Cardiac fibroblast (primary cell): ENCODE measurements at regions not wholly inside any gene's neighbourhood (a gene's known extent, or its start where the extent isn't known, plus 50 kb on each side); places are given as distances from the start of the nearest gene placed in this dataset.

Experiments used
- DNase-seq, 2 donors: peaks; one replicate each; pipeline versions ENCODE4 v3.0.0 to v3.0.0-alpha.2; 2010; ENCODE audit warnings: low read depth in 2 of 2
- H3K4me3 ChIP-seq, 2 donors: replicated peaks in 1 of 2; 1 replicate in 1 of 2; 2 replicates in 1 of 2; pipeline ENCODE4 v1.5.1; 2011; ENCODE audit warnings: low read depth in 2 of 2, low read length in 2 of 2, mild to moderate bottlenecking in 2 of 2, moderate library complexity in 1 of 2
- TF ChIP-seq, protein P1 (sequence below): IDR thresholded peaks from one replicate; pipeline ENCODE4 v1.5.1; 2011; ENCODE audit warnings: low read depth, mild to moderate bottlenecking, low read length, inconsistent platforms

DNA sequence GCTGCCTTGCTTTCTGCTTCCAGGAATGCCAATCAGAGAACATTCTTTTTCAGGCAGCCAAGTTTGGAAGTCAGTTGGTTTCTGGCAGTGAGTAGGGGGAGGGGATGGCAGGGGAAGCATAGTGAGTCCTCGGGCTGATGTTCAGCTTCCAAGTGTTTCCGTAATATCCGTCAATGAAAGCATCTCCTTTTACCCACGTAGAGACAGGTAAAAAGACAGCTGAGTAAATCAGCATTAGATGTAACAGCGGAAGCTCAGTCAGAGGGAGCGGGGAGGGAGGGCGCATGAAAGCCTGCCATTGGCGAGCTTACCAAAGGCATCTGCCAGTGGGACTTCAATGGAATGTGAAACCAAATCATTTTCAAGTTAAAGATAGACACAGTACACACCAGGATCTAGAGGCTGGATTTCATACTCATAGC lies 117.1 kb upstream of the DTNA start:
- H3K4me3 ChIP-seq, result peak overlapping the region; percentile 14 to 38
- peak; percentile 56 to 69 for DNase-seq
- TF ChIP-seq, protein P1, sequence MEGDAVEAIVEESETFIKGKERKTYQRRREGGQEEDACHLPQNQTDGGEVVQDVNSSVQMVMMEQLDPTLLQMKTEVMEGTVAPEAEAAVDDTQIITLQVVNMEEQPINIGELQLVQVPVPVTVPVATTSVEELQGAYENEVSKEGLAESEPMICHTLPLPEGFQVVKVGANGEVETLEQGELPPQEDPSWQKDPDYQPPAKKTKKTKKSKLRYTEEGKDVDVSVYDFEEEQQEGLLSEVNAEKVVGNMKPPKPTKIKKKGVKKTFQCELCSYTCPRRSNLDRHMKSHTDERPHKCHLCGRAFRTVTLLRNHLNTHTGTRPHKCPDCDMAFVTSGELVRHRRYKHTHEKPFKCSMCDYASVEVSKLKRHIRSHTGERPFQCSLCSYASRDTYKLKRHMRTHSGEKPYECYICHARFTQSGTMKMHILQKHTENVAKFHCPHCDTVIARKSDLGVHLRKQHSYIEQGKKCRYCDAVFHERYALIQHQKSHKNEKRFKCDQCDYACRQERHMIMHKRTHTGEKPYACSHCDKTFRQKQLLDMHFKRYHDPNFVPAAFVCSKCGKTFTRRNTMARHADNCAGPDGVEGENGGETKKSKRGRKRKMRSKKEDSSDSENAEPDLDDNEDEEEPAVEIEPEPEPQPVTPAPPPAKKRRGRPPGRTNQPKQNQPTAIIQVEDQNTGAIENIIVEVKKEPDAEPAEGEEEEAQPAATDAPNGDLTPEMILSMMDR, result no peak

DNA sequence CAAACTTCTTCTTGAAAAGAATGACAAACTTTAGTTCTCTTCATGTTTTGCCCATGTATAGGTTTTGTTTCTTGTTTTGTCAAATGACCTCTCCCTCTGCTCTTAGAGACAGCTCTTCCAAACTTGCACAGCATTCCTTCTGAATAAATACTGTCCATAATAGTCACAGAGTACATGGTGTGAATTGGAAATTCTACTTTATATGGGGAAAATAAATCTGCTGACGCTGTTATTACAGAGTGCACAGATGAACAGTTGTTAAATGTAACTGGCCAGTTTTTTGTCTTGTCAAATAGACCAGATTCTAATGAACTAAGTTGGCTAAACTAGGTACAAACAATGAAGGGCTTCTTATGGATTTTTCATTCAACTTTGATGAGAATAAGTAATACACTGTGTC lies 115.8 kb upstream of the DTNA start:
- H3K4me3 ChIP-seq, result no peak overlapping the region
- no peak for DNase-seq
- TF ChIP-seq, protein P1, result no peak

DNA sequence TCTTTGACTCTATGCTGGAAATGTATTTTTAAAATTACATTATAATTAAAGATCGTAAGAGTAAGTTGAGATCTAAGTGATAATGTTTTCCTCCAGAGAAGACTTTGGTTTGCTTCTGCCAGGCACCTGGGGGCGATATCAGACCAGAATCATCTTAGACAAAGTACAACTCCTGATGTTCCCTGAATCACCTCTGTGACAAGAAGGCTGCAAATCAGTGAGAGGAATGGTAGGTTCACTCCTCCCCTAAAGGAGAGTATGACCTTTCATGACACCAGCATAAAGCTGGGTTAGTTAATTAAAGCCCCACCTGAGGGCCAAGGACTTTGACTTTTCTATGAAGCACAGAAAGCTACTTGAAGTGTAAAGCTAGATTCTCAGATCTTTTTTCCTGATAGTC lies 114.4 kb upstream of the DTNA start:
- TF ChIP-seq, protein P1, result peak; percentile 41
- peak; percentile 28 to 52 for DNase-seq
- H3K4me3 ChIP-seq, result no peak overlapping the region

DNA sequence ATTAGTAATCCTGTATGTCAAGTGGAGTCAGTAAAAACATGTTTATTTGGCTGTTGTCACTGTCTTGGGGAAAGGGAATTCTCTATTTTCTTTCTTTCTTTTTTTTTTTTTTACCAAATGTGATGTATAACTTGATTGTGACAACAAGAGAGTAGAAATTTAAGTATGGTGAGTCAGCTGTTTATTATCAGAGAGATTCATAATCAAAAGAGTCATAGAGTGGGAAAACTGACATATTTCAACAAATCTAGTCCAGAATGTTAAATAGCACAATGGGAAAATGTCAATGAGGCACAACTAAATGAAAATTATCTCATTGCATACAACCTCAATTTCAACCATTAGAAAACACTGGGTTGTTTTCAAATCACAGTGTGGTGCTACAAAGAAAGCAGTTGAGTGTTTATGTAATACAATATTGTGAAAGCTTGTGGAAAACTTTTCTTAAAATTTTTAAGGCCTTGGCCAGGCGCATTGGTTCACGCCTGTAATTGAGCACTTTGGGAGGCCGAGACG lies 111.9 kb upstream of the DTNA start:
- TF ChIP-seq, protein P1, result no peak
- peak in 1 of 2 donors; percentile 10 for DNase-seq
- no peak overlapping the region for H3K4me3 ChIP-seq

DNA sequence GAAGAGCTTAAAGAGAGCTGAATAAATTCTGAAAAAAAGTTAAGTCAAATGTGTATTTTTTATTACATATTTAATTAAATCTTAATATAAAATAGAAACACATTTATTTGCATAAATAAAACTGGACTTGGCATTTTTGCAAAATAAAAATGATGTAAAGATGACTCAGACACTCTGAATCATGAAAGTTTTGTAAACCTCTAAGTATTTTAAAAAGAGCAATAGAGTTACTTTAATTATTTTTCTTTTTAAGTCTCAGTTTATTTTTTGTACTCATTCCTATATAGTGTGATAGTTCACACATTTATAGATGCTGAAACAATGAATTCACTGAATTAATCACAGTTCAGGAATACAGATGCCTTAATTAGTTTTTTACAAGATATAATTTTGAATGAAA lies 109.9 kb upstream of the DTNA start:
- peak; percentile 11 to 46 for DNase-seq
- no peak overlapping the region for H3K4me3 ChIP-seq
- TF ChIP-seq, protein P1, result no peak

DNA sequence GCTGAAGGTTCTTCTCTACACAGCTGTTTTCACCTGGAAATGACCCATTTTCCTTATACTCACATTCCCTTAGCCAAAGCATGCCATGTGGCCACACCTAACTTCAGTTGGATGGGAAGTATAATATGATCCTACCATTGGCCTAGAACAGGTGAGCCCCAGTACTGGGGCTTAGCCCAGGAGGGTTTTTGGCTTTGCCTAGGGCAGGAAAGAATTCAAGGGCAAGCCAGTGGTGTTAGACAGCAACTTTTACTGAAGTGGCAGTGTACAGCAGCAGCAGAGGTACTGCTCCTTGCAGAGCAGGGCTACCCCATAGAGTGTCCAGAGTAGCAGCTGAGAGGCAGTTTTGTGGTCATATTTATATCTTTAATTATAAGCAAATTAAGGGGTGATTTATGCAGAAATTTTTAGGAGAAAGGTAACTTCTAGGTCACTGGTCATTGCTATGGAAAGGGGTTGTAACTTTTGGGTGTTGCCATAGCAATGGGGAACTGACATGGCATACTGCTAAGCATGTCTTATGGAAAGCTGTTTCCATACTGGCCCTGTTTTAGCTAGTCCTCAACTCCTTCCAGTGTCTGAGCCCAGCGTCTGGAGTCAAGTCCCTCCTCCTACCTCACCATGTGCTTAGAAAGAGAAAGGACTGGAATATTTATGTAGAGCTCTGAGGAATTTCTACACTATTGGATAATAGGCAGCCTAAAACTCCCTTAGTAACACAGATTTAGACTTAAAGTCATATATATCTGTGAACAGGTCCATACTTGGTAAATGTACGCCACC lies 109.0 kb upstream of the DTNA start:
- TF ChIP-seq, protein P1, result no peak
- no peak overlapping the region for H3K4me3 ChIP-seq
- no peak for DNase-seq
